ENCODE measurements at regions not wholly inside any gene's neighbourhood (a gene's known extent, or its start where the extent isn't known, plus 50 kb on each side); places are given as distances from the start of the nearest gene placed in this dataset.

DNA sequence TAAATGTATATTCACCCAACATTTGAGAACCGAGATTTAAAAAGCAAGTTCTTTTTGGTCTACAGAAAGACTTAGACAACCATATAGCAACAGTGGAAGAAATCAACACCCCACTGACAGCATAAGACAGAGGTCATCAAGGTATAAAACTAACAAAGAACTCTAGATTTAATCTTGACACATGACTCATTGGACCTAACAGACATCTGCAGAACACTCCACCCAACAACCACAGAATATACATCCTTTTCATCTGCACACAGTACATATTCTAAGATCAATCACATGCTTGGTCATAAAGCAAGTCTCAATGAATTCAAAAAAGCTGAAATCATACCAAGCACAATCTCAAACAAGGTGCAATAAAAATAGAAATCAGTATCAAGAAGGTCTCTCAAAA lies 65.8 kb downstream of the SPIN4 start:
- Histone ChIP-seq H3K56ac (ENCODE audit: extremely low read depth, insufficient read depth, low read length) (no peak overlapping the region), H3K4me3 (ENCODE audit: insufficient read depth, low read depth, low read length) (no peak overlapping the region), H3K9me1 (ENCODE audit: insufficient read depth, low read length) (no peaks in the 10 kb centered on the region), H3K4me2 (ENCODE audit: low read depth, low read length) (no peak overlapping the region), H3K18ac (ENCODE audit: low read depth, low read length) (no peak overlapping the region), H3K14ac (replicated peaks; ENCODE audit: low read depth, low read length) (no peak overlapping the region), H2AFZ (replicated peaks; ENCODE audit: low read length, poor library complexity) (no peak overlapping the region), H3K23ac (ENCODE audit: low read depth, low read length) (no peak overlapping the region), H2BK15ac (ENCODE audit: low read depth, low read length) (no peak overlapping the region), H3K4me1 (ENCODE audit: control insufficient read depth, insufficient read depth, low read length) (no peaks in the 10 kb centered on the region), H3K79me1 (ENCODE audit: low read depth in 1 of 2, low read length in 2 of 2) (no peaks in the 10 kb centered on the region), H3K27me3 (ENCODE audit: control insufficient read depth, insufficient read depth, low read length) (no peaks in the 10 kb centered on the region), H4K8ac (ENCODE audit: low read depth in 2 of 2, low read length in 2 of 2) (no peak overlapping the region), H3K36me3 (ENCODE audit: control insufficient read depth, insufficient read depth, low read length) (no peaks in the 10 kb centered on the region), H4K5ac (ENCODE audit: low read depth, low read length) (no peak overlapping the region), H2AK5ac (ENCODE audit: low read depth, low read length) (no peak overlapping the region), H4K20me1 (ENCODE audit: insufficient read depth, low read length) (no peaks in the 10 kb centered on the region), H2AK9ac (replicated peaks; ENCODE audit: low read depth, low read length, poor library complexity) (no peak overlapping the region), H3K4ac (ENCODE audit: low read depth, low read length) (no peak overlapping the region), H4K91ac (ENCODE audit: insufficient read depth, low read depth, low read length) (no peak overlapping the region), H3K9ac (ENCODE audit: low read depth, low read length) (no peak overlapping the region), H3K27ac (ENCODE audit: insufficient read depth, low read length) (no peak overlapping the region), H2BK120ac (ENCODE audit: low read depth, low read length) (no peak overlapping the region), H2BK20ac (ENCODE audit: low read depth, low read length) (no peak overlapping the region), H3K9me3 (ENCODE audit: control insufficient read depth, insufficient read depth, low read length) (peaks cover 2% of the 10 kb centered on the region; the same call in 1 of the 2 replicates), H2BK5ac (ENCODE audit: low read depth, low read length, poor library complexity, severe bottlenecking) (no peak overlapping the region)
- intact Hi-C loops (cut with micrococcal nuclease) (no loop called here), dilution Hi-C loops (cut with HindIII; ENCODE audit: low sequenced_read_pairs, unreplicated experiment) (no loop called here), in situ Hi-C loops (cut with MboI; ENCODE audit: low sequenced_read_pairs) (no loop called here)
- CTCF ChIA-PET: interaction anchor here (1.0 kb wide), 1 partner anchor 11 kb away, joined by 5 read pairs; no protein-coding TSS in a partner anchor
- DNase-seq (no peak), ATAC-seq (ENCODE audit: low read depth) (no peak)
- BruUV-seq (replicated peaks): no TSS peak
- POLR2A ChIA-PET (ENCODE audit: unreplicated experiment): no interaction called here
- WGBS, 2 experiments (ENCODE audit: extremely low coverage in 2 of 2, insufficient read length in 1 of 2): 40% methylated on average over 1 of the region's 1 CpG; no CpG with 5 or more reads in 1 of the 2 experiments
- TF ChIP-seq, protein P1, sequence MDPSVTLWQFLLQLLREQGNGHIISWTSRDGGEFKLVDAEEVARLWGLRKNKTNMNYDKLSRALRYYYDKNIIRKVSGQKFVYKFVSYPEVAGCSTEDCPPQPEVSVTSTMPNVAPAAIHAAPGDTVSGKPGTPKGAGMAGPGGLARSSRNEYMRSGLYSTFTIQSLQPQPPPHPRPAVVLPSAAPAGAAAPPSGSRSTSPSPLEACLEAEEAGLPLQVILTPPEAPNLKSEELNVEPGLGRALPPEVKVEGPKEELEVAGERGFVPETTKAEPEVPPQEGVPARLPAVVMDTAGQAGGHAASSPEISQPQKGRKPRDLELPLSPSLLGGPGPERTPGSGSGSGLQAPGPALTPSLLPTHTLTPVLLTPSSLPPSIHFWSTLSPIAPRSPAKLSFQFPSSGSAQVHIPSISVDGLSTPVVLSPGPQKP (IDR thresholded peaks at IDR 0.05; ENCODE audit: borderline replicate concordance, low read depth, low read length): no peak
- no peak for TF ChIP-seq FOS (IDR thresholded peaks at IDR 0.05; ENCODE audit: low read depth, low read length)
- TF ChIP-seq MXI1 (IDR thresholded peaks at IDR 0.05; ENCODE audit: borderline replicate concordance, low read depth, low read length): no peak
- no peak for TF ChIP-seq RCOR1 (IDR thresholded peaks at IDR 0.05; ENCODE audit: insufficient replicate concordance, low read length)
- TF ChIP-seq MAZ (IDR thresholded peaks at IDR 0.05; ENCODE audit: borderline replicate concordance, low read depth, low read length): no peak
- no peak for TF ChIP-seq SMC3 (IDR thresholded peaks at IDR 0.05; ENCODE audit: low read depth, low read length)
